ENCODE measurements at regions not wholly inside any gene's neighbourhood (a gene's known extent, or its start where the extent isn't known, plus 50 kb on each side); places are given as distances from the start of the nearest gene placed in this dataset.
A peak's percentile ranks its signal among the peaks of the same experiment; 100 is the strongest.

- no peak for DNase-seq (ENCODE audit: low read depth in 6 of 9, low spot score in 9 of 9)
- H3K27ac ChIP-seq (ENCODE audit: low read depth in 1 of 2, low read length in 1 of 2), result no peak overlapping the region
- H3K36me3 ChIP-seq (ENCODE audit: control insufficient read depth in 2 of 2, insufficient read depth in 2 of 2, low read length in 1 of 2), result no peaks in the 10 kb centered on the region
- 96% methylated on average over 8 of the region's 8 CpGs for WGBS
- peaks cover 4 to 50% of the 10 kb centered on the region in 2 donors for H3K4me1 ChIP-seq (ENCODE audit: control insufficient read depth in 2 of 2, insufficient read depth in 2 of 2, low read length in 2 of 2)
- H3K9me3 ChIP-seq (ENCODE audit: control insufficient read depth in 2 of 2, insufficient read depth in 1 of 2, low read length in 1 of 2), result peaks cover 0 to under 1% of the 10 kb centered on the region in 2 donors
- no peak overlapping the region for H3K4me3 ChIP-seq (ENCODE audit: low read length in 2 of 2)
- H3K27me3 ChIP-seq (ENCODE audit: control insufficient read depth in 2 of 2, insufficient read depth in 1 of 2, low read length in 1 of 2), result no peaks in the 10 kb centered on the region
Measured at GRCh38 chr3:46131884-46132450, 76.1 kb downstream of the CCR1 start.

DNA sequence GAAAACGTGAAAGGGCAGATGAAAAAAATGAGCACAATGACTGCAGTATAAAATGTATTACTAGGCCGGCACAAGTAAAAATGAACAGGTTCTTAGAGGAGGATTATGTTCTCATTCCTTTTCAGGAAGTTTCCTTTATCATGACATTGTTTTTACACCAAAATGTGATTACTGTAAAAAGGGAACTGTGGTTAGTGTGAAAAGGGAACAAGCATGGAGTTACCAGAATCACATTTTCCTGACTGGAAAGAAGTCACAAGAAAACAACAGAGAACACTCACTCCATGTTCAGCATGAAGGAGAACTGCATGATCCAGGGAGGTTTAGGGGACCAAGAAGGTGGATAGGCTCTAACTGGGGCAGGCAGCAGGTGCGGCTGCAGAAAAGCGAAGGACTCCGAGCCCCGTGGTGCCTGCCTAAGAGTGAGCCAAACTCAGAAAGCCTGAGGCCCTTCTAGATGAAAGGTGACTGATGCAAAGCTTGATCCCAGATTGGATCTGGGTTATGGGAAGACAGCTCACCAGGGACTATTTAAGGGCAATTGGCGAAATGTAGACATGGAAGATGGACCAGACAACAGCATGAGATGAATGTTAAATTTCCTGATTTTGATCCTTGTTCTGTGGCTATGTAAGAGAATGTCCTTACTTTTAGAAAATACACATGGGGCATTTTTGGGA is 77.3 kb downstream of the CCR1 start:
- Histone ChIP-seq H3K27me3 (ENCODE audit: control insufficient read depth in 2 of 2, insufficient read depth in 1 of 2, low read length in 1 of 2) (no peaks in the 10 kb centered on the region), H3K9me3 (ENCODE audit: control insufficient read depth in 2 of 2, insufficient read depth in 1 of 2, low read length in 1 of 2) (no peaks in the 10 kb centered on the region), H3K36me3 (ENCODE audit: control insufficient read depth in 2 of 2, insufficient read depth in 2 of 2, low read length in 1 of 2) (no peaks in the 10 kb centered on the region), H3K27ac (ENCODE audit: low read depth in 1 of 2, low read length in 1 of 2) (no peak overlapping the region), H3K4me1 (ENCODE audit: control insufficient read depth in 2 of 2, insufficient read depth in 2 of 2, low read length in 2 of 2) (peaks cover 4 to 50% of the 10 kb centered on the region in 2 donors), H3K4me3 (ENCODE audit: low read length in 2 of 2) (no peak overlapping the region)
- WGBS, result 73% methylated on average over 7 of the region's 7 CpGs
- peak in 2 of 9 donors; percentile 20 to 33 for DNase-seq (ENCODE audit: low read depth in 6 of 9, low spot score in 9 of 9)

- no peak overlapping the region for H3K27ac ChIP-seq (ENCODE audit: low read depth in 1 of 2, low read length in 1 of 2)
- no peak overlapping the region for H3K4me3 ChIP-seq (ENCODE audit: low read length in 2 of 2)
- WGBS, result 67% methylated on average over 3 of the region's 3 CpGs
- peak in 2 of 9 donors; percentile 21 to 58 for DNase-seq (ENCODE audit: low read depth in 6 of 9, low spot score in 9 of 9)
- H3K36me3 ChIP-seq (ENCODE audit: control insufficient read depth in 2 of 2, insufficient read depth in 2 of 2, low read length in 1 of 2), result no peaks in the 10 kb centered on the region
- peaks cover 4 to 50% of the 10 kb centered on the region in 2 donors for H3K4me1 ChIP-seq (ENCODE audit: control insufficient read depth in 2 of 2, insufficient read depth in 2 of 2, low read length in 2 of 2)
- H3K27me3 ChIP-seq (ENCODE audit: control insufficient read depth in 2 of 2, insufficient read depth in 1 of 2, low read length in 1 of 2), result no peaks in the 10 kb centered on the region
- H3K9me3 ChIP-seq (ENCODE audit: control insufficient read depth in 2 of 2, insufficient read depth in 1 of 2, low read length in 1 of 2), result no peaks in the 10 kb centered on the region
Measured at GRCh38 chr3:46129588-46130272, 78.4 kb downstream of the CCR1 start.

DNA sequence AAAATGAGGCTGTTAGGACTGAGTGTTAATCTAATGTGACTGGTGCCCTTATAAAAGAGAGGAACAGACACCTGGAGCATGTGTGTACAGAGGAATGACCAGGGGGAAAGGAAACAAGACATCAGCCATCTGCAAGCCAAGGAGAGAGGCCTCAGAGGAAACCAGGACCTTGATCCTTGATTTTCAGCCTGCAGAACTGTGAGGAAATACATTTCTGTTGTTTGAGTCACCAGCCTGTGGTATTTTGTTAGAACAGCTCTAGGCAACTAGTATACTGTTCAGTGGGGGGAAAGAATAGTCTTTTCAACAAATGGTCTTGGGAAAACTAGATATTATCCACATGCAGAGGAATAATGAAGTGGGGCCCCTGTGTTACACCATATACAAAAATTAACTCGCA is 80.6 kb downstream of the CCR1 start:
- no peak for DNase-seq (ENCODE audit: low read depth in 6 of 9, low spot score in 9 of 9)
- WGBS, result 98% methylated on average over 1 of the region's 1 CpG
- H3K9me3 ChIP-seq (ENCODE audit: control insufficient read depth in 2 of 2, insufficient read depth in 1 of 2, low read length in 1 of 2), result no peaks in the 10 kb centered on the region
- peaks cover 4 to 33% of the 10 kb centered on the region in 2 donors for H3K4me1 ChIP-seq (ENCODE audit: control insufficient read depth in 2 of 2, insufficient read depth in 2 of 2, low read length in 2 of 2)
- no peak overlapping the region for H3K4me3 ChIP-seq (ENCODE audit: low read length in 2 of 2)
- no peaks in the 10 kb centered on the region for H3K36me3 ChIP-seq (ENCODE audit: control insufficient read depth in 2 of 2, insufficient read depth in 2 of 2, low read length in 1 of 2)
- no peak overlapping the region for H3K27ac ChIP-seq (ENCODE audit: low read depth in 1 of 2, low read length in 1 of 2)
- H3K27me3 ChIP-seq (ENCODE audit: control insufficient read depth in 2 of 2, insufficient read depth in 1 of 2, low read length in 1 of 2), result peaks cover 0 to 2% of the 10 kb centered on the region in 2 donors

- H3K27ac ChIP-seq (ENCODE audit: low read depth in 1 of 2, low read length in 1 of 2), result no peak overlapping the region
- 95% methylated on average over 6 of the region's 6 CpGs for WGBS
- no peaks in the 10 kb centered on the region for H3K36me3 ChIP-seq (ENCODE audit: control insufficient read depth in 2 of 2, insufficient read depth in 2 of 2, low read length in 1 of 2)
- H3K9me3 ChIP-seq (ENCODE audit: control insufficient read depth in 2 of 2, insufficient read depth in 1 of 2, low read length in 1 of 2), result no peaks in the 10 kb centered on the region
- no peak overlapping the region for H3K4me3 ChIP-seq (ENCODE audit: low read length in 2 of 2)
- peaks cover 2 to 9% of the 10 kb centered on the region in 2 donors for H3K4me1 ChIP-seq (ENCODE audit: control insufficient read depth in 2 of 2, insufficient read depth in 2 of 2, low read length in 2 of 2)
- peaks cover 0 to 2% of the 10 kb centered on the region in 2 donors for H3K27me3 ChIP-seq (ENCODE audit: control insufficient read depth in 2 of 2, insufficient read depth in 1 of 2, low read length in 1 of 2)
- DNase-seq (ENCODE audit: low read depth in 6 of 9, low spot score in 9 of 9), result no peak
Measured at GRCh38 chr3:46124216-46125177, 83.6 kb downstream of the CCR1 start.

DNA sequence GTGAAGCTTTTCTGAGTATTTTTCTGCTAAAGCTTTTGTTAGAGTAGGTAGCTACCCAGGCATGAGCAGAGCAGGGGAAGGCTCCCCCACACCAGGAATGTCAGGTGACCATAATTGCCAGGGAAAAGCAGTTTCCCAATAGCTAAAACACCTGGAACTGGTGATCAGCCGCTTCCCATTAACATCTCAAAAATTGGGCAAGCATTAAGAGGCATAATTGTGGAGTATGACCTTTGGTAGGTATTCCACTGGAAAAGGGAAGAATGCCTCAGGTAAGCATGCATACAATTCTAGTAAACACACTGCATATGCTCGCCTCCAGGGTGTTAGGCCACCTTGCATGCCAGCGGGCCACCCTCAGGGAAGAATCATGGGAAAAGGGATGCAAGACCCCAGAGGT is 84.5 kb downstream of the CCR1 start:
- WGBS, result 97% methylated on average over 3 of the region's 3 CpGs
- Histone ChIP-seq H3K4me1 (ENCODE audit: control insufficient read depth in 2 of 2, insufficient read depth in 2 of 2, low read length in 2 of 2) (peaks cover 0 to 4% of the 10 kb centered on the region in 2 donors), H3K36me3 (ENCODE audit: control insufficient read depth in 2 of 2, insufficient read depth in 2 of 2, low read length in 1 of 2) (no peaks in the 10 kb centered on the region), H3K9me3 (ENCODE audit: control insufficient read depth in 2 of 2, insufficient read depth in 1 of 2, low read length in 1 of 2) (no peaks in the 10 kb centered on the region), H3K4me3 (ENCODE audit: low read length in 2 of 2) (no peak overlapping the region), H3K27ac (ENCODE audit: low read depth in 1 of 2, low read length in 1 of 2) (no peak overlapping the region), H3K27me3 (ENCODE audit: control insufficient read depth in 2 of 2, insufficient read depth in 1 of 2, low read length in 1 of 2) (peaks cover 0 to 2% of the 10 kb centered on the region in 2 donors)
- DNase-seq (ENCODE audit: low read depth in 6 of 9, low spot score in 9 of 9), result no peak

GRCh38 chr3:46122091-46122490 is 86.0 kb downstream of the CCR1 start:
- DNase-seq (ENCODE audit: low read depth in 6 of 9, low spot score in 9 of 9), result no peak
- Histone ChIP-seq H3K27ac (ENCODE audit: low read depth in 1 of 2, low read length in 1 of 2) (no peak overlapping the region), H3K27me3 (ENCODE audit: control insufficient read depth in 2 of 2, insufficient read depth in 1 of 2, low read length in 1 of 2) (peaks cover 0 to 2% of the 10 kb centered on the region in 2 donors), H3K4me3 (ENCODE audit: low read length in 2 of 2) (no peak overlapping the region), H3K9me3 (ENCODE audit: control insufficient read depth in 2 of 2, insufficient read depth in 1 of 2, low read length in 1 of 2) (no peaks in the 10 kb centered on the region), H3K36me3 (ENCODE audit: control insufficient read depth in 2 of 2, insufficient read depth in 2 of 2, low read length in 1 of 2) (no peaks in the 10 kb centered on the region), H3K4me1 (ENCODE audit: control insufficient read depth in 2 of 2, insufficient read depth in 2 of 2, low read length in 2 of 2) (no peaks in the 10 kb centered on the region)
- 96% methylated on average over 2 of the region's 2 CpGs for WGBS

DNA sequence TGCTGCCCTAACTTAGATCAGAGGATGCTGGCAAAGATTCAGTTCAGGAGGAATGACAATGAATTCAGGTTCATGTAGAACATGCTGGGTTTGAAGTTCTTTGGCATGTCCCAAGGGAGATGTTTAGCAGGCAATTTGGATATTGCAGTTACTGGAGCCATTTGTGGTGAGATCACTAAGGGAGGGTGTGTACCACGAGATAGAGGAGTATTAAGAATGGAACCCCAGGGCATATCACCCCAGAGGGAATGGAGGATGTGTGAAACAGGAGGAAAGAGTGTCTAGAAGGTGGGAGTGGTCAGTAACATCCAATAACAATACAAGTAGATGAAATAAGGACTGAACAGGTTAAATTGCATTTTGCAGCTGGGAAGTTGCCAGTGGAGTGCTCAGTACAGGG is 87.1 kb downstream of the CCR1 start:
- 86% methylated on average over 1 of the region's 1 CpG for WGBS
- H3K9me3 ChIP-seq (ENCODE audit: control insufficient read depth in 2 of 2, insufficient read depth in 1 of 2, low read length in 1 of 2), result no peaks in the 10 kb centered on the region
- H3K4me1 ChIP-seq (ENCODE audit: control insufficient read depth in 2 of 2, insufficient read depth in 2 of 2, low read length in 2 of 2), result no peaks in the 10 kb centered on the region
- no peaks in the 10 kb centered on the region for H3K36me3 ChIP-seq (ENCODE audit: control insufficient read depth in 2 of 2, insufficient read depth in 2 of 2, low read length in 1 of 2)
- no peak overlapping the region for H3K27ac ChIP-seq (ENCODE audit: low read depth in 1 of 2, low read length in 1 of 2)
- no peak for DNase-seq (ENCODE audit: low read depth in 6 of 9, low spot score in 9 of 9)
- H3K4me3 ChIP-seq (ENCODE audit: low read length in 2 of 2), result no peak overlapping the region
- peaks cover 0 to 2% of the 10 kb centered on the region in 2 donors for H3K27me3 ChIP-seq (ENCODE audit: control insufficient read depth in 2 of 2, insufficient read depth in 1 of 2, low read length in 1 of 2)

All from thymus (tissue), 11 donors.